ENCODE measurements at regions not wholly inside any gene's neighbourhood (a gene's known extent, or its start where the extent isn't known, plus 50 kb on each side); places are given as distances from the start of the nearest gene placed in this dataset.

- Histone ChIP-seq H3K36me3 (ENCODE audit: control insufficient read depth in 2 of 2, extremely low read depth in 1 of 2, insufficient read depth in 2 of 2, low read length in 2 of 2) (no peaks in the 10 kb centered on the region), H3K27me3 (ENCODE audit: control insufficient read depth in 2 of 2, insufficient read depth in 2 of 2, low read length in 2 of 2) (no peaks in the 10 kb centered on the region), H3K4me1 (ENCODE audit: control insufficient read depth, extremely low read depth, insufficient read depth, low read length) (no peaks in the 10 kb centered on the region), H3K9ac (replicated peaks; ENCODE audit: extremely low read depth, insufficient read depth, low read length) (no peak overlapping the region), H3K9me3 (replicated peaks; ENCODE audit: control insufficient read depth, insufficient read depth, low read length) (no peaks in the 10 kb centered on the region), H4K20me1 (replicated peaks; ENCODE audit: control insufficient read depth, extremely low read depth, insufficient read depth, low read length) (no peaks in the 10 kb centered on the region), H2AFZ (ENCODE audit: low read depth, low read length) (no peak overlapping the region), H3K4me2 (ENCODE audit: insufficient read depth, low read length) (no peak overlapping the region), H3K27ac (ENCODE audit: insufficient read depth, low read depth, low read length) (no peak overlapping the region), H3K4me3 (replicated peaks in 1 of 3; ENCODE audit: insufficient read depth in 1 of 3, low read depth in 1 of 3, low read length in 3 of 3) (no peak overlapping the region), H3K9me1 (replicated peaks; ENCODE audit: control insufficient read depth, extremely low read depth, insufficient read depth, low read length) (no peaks in the 10 kb centered on the region), H3K79me2 (ENCODE audit: control insufficient read depth, insufficient read depth, low read length) (no peaks in the 10 kb centered on the region)
- BruUV-seq (replicated peaks): no TSS peak
- ChIA-PET CTCF (interaction anchor here (0.9 kb wide), 1 partner anchor 36 kb away, joined by 3 read pairs; no protein-coding TSS in a partner anchor), POLR2A (no interaction called here)
- no peak for DNase-seq (ENCODE audit: low read depth, low spot score)
- intact Hi-C loops (cut with micrococcal nuclease) (no loop called here), dilution Hi-C loops (cut with MboI; ENCODE audit: extremely low pct_ligation_motif_present, low sequenced_read_pairs) (no loop called here)
- TF ChIP-seq FOS (IDR thresholded peaks at IDR 0.05; ENCODE audit: borderline replicate concordance, insufficient read depth, low read length): no peak
- TF ChIP-seq POLR2A (IDR thresholded peaks at IDR 0.05; ENCODE audit: low read depth, low read length): no peak
- no peak for TF ChIP-seq MYC (IDR thresholded peaks at IDR 0.05; ENCODE audit: low read depth, low read length)
- no peak for FAIRE-seq
Observed at GRCh38 chr11:30092518-30092917, 75.7 kb upstream of the KCNA4 start.

DNA sequence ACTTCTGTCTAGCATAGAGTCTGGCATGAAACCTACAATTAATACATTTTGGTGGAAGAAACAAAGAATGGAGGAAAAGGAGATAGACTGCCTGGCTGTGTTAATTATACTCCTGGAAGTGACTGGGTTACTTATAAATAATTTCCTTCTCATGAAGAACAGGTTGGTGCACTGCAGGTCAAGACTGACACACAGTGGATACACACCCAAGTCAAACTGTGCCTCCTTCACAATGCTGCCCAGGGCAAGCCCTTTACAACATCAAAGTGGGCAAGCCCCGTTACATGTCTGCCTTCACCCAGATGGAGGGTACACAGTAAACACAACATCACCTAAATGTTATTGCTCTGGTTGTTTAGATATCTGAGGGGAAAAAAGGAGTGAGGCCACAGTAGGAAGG lies 83.7 kb upstream of the KCNA4 start:
- H3K9me3 ChIP-seq (replicated peaks; ENCODE audit: control insufficient read depth, insufficient read depth, low read length): no peaks in the 10 kb centered on the region
- ChIA-PET POLR2A (no interaction called here), CTCF (no interaction called here)
- DNase-seq (ENCODE audit: low read depth, low spot score) (no peak), FAIRE-seq (no peak)
- H4K20me1 ChIP-seq (replicated peaks; ENCODE audit: control insufficient read depth, extremely low read depth, insufficient read depth, low read length): no peaks in the 10 kb centered on the region
- BruUV-seq (replicated peaks): no TSS peak
- H3K4me1 ChIP-seq (ENCODE audit: control insufficient read depth, extremely low read depth, insufficient read depth, low read length): no peaks in the 10 kb centered on the region
- intact Hi-C loops (cut with micrococcal nuclease): no loop called here
- no peak overlapping the region for H3K4me2 ChIP-seq (ENCODE audit: insufficient read depth, low read length)
- no peak overlapping the region for H2AFZ ChIP-seq (ENCODE audit: low read depth, low read length)
- no peak overlapping the region for H3K9ac ChIP-seq (replicated peaks; ENCODE audit: extremely low read depth, insufficient read depth, low read length)
- no peaks in the 10 kb centered on the region for H3K79me2 ChIP-seq (ENCODE audit: control insufficient read depth, insufficient read depth, low read length)
- no peak overlapping the region for H3K27ac ChIP-seq (ENCODE audit: insufficient read depth, low read depth, low read length)
- H3K27me3 ChIP-seq (ENCODE audit: control insufficient read depth in 2 of 2, insufficient read depth in 2 of 2, low read length in 2 of 2): no peaks in the 10 kb centered on the region
- H3K4me3 ChIP-seq (replicated peaks in 1 of 3; ENCODE audit: insufficient read depth in 1 of 3, low read depth in 1 of 3, low read length in 3 of 3): no peak overlapping the region
- no peaks in the 10 kb centered on the region for H3K36me3 ChIP-seq (ENCODE audit: control insufficient read depth in 2 of 2, extremely low read depth in 1 of 2, insufficient read depth in 2 of 2, low read length in 2 of 2)
- TF ChIP-seq CTCF (IDR thresholded peaks at IDR 0.05; ENCODE audit: extremely low read depth in 1 of 2, insufficient read depth in 1 of 2, low read depth in 1 of 2, low read length in 2 of 2) (no peak), GATA2 (IDR thresholded peaks at IDR 0.05; ENCODE audit: insufficient read depth, insufficient read length, low read depth, low read length) (no peak), FOS (IDR thresholded peaks at IDR 0.05; ENCODE audit: borderline replicate concordance, insufficient read depth, low read length) (no peak), POLR2A (IDR thresholded peaks at IDR 0.05; ENCODE audit: low read depth, low read length) (no peak), JUN (IDR thresholded peaks at IDR 0.05; ENCODE audit: borderline replicate concordance, insufficient read depth, insufficient read length, low read depth) (no peak), MYC (IDR thresholded peaks at IDR 0.05; ENCODE audit: low read depth, low read length) (no peak), POLR2AphosphoS5 (IDR thresholded peaks at IDR 0.05; ENCODE audit: insufficient read depth, low read depth, low read length) (no peak), EZH2 (IDR thresholded peaks at IDR 0.05; ENCODE audit: borderline replicate concordance, low read depth, low read length, severe bottlenecking) (no peak)
- TF ChIP-seq, protein P1, sequence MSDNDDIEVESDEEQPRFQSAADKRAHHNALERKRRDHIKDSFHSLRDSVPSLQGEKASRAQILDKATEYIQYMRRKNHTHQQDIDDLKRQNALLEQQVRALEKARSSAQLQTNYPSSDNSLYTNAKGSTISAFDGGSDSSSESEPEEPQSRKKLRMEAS (IDR thresholded peaks at IDR 0.05; ENCODE audit: insufficient read depth, insufficient read length): no peak
- H3K9me1 ChIP-seq (replicated peaks; ENCODE audit: control insufficient read depth, extremely low read depth, insufficient read depth, low read length): no peaks in the 10 kb centered on the region
- dilution Hi-C loops (cut with MboI; ENCODE audit: extremely low pct_ligation_motif_present, low sequenced_read_pairs): no loop called here
